ENCODE measurements at regions not wholly inside any gene's neighbourhood (a gene's known extent, or its start where the extent isn't known, plus 50 kb on each side); places are given as distances from the start of the nearest gene placed in this dataset.

- TF ChIP-seq FOXP2 (optimal IDR thresholded peaks at IDR 0.05; ENCODE audit: control extremely low read depth, extremely low read length, insufficient read depth) (no peak), EZH2 (IDR thresholded peaks at IDR 0.05) (no peak)
Measured at GRCh38 chr16:85506635-85506911, 106.5 kb upstream of the GSE1 start.
